ENCODE measurements at regions not wholly inside any gene's neighbourhood (a gene's known extent, or its start where the extent isn't known, plus 50 kb on each side); places are given as distances from the start of the nearest gene placed in this dataset.

DNA sequence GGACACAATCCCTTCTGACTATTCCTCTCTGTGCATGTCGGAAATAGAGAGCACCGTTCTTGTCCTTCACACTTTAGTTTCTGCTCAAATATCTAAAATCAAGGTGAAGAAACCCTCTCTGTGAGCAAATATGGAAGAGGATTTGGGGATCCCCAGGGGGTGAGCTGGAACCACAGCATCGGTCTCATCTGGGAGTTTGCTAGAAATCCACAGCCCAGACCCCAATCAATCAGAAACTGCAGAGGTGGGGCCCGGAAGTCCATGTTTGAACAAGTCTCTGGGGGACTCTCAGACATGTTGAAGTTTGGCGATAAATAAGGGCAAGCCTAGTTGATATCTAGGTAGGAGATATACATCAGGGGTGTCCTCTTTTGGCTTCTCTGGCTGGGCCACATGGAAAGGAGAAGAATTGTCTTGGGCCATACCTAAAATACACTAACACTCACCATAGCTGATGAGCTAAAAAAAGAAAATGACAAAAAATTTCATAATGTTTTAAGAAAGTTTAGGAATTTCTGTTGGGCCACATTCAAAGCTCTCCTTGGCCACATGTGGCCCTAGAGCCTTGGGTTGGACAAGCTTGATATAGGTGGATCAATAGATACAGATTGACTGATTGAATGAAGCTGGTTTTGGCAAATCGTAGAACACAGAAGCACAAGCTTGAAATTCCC lies 168.0 kb upstream of the FOXF1 start:
- ChIA-PET CTCF (interaction anchor here (0.6 to 5.7 kb wide), 3 partner anchors 16 to 176 kb away, joined by 3 to 59 read pairs (median 4); no protein-coding TSS in a partner anchor), POLR2A (no interaction called here)
- 92% methylated on average over 3 of the region's 6 CpGs for whole genome bisulfite sequencing (ENCODE audit: insufficient coverage)

DNA sequence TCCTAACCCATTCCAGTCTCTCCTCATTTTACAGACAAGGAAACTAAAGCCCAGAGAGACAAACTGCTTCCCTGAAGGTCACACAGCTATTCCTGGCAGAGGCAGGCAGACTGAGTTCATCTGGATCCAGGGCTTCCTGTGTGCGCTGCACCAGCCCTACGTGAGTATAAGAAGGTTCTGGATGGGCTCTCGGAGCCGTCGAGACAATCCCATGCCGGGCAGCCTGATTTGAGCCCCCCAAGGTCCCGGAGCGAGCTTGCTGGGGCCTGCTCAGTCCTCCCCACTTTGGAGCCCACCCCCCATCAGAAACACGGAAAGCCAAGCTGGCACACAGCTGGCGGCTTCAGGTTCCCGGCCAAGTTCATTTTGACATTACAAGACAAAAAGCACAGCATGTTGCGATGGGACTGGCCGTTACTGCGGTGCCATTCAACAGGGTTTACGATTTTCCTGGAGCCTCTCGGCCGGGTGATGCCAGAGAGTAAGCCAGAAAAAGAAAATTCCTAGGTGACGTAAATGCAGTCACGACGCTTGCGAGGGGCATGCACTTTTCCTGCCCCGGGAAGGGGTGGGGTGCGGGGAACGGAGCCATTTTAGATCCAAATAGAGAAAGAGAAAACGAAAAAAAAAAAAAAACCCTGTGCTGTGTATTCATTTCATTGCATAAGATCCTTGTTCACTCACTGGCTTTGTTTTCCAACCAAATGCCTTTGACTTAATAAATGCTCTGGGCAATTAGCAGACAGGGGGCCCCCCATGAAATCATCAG lies 167.1 kb upstream of the FOXF1 start:
- no peak overlapping the region for H3K4me3 ChIP-seq (ENCODE audit: control insufficient read depth in 1 of 7, extremely low read depth in 1 of 7, insufficient read depth in 4 of 7, low read depth in 2 of 7, low read length in 6 of 7)
- peaks cover 0 to 3% (median 0%) of the 10 kb centered on the region in 4 experiments for H3K4me1 ChIP-seq (ENCODE audit: control extremely low read depth in 1 of 4, control insufficient read depth in 4 of 4, insufficient read depth in 4 of 4, low read length in 3 of 4)
- WGBS (ENCODE audit: insufficient coverage): 37% methylated on average over 17 of the region's 25 CpGs
- CTCF ChIA-PET: interaction anchor here (1.8 to 5.7 kb wide), 2 partner anchors 15 to 175 kb away, joined by 4 to 59 read pairs; no protein-coding TSS in a partner anchor
- no peak overlapping the region for H3K27ac ChIP-seq (ENCODE audit: insufficient read depth in 1 of 2, low read depth in 1 of 2, low read length in 2 of 2, poor library complexity in 1 of 2, severe bottlenecking in 2 of 2)
- peaks cover 0 to 4% (median 0%) of the 10 kb centered on the region in 5 experiments for H3K9me3 ChIP-seq (ENCODE audit: control extremely low read depth in 1 of 5, control insufficient read depth in 4 of 5, insufficient read depth in 2 of 5, low read depth in 1 of 5, low read length in 4 of 5)
- peaks cover 4 to 80% (median 41%) of the 10 kb centered on the region in 5 experiments for H3K27me3 ChIP-seq (replicated peaks in 2 of 5; ENCODE audit: control insufficient read depth in 4 of 5, insufficient read depth in 5 of 5, low read length in 4 of 5)
- POLR2A ChIA-PET: no interaction called here
- no peaks in the 10 kb centered on the region for H3K36me3 ChIP-seq (ENCODE audit: control insufficient read depth in 4 of 4, insufficient read depth in 4 of 4, low read length in 3 of 4)
- DNase-seq: no peak

More for the DNA sequence above, 168.0 kb upstream of the FOXF1 start:
- peaks cover 4 to 78% (median 35%) of the 10 kb centered on the region in 5 experiments for H3K27me3 ChIP-seq (replicated peaks in 2 of 5; ENCODE audit: control insufficient read depth in 4 of 5, insufficient read depth in 5 of 5, low read length in 4 of 5)
- peaks cover 0 to 4% (median 0%) of the 10 kb centered on the region in 5 experiments for H3K9me3 ChIP-seq (ENCODE audit: control extremely low read depth in 1 of 5, control insufficient read depth in 4 of 5, insufficient read depth in 2 of 5, low read depth in 1 of 5, low read length in 4 of 5)
- no peak overlapping the region for H3K27ac ChIP-seq (ENCODE audit: insufficient read depth in 1 of 2, low read depth in 1 of 2, low read length in 2 of 2, poor library complexity in 1 of 2, severe bottlenecking in 2 of 2)
- no peaks in the 10 kb centered on the region for H3K36me3 ChIP-seq (ENCODE audit: control insufficient read depth in 4 of 4, insufficient read depth in 4 of 4, low read length in 3 of 4)
- DNase-seq: no peak
- H3K4me1 ChIP-seq (ENCODE audit: control extremely low read depth in 1 of 4, control insufficient read depth in 4 of 4, insufficient read depth in 4 of 4, low read length in 3 of 4): peaks cover 0 to 3% (median 0%) of the 10 kb centered on the region in 4 experiments
- H3K4me3 ChIP-seq (ENCODE audit: control insufficient read depth in 1 of 7, extremely low read depth in 1 of 7, insufficient read depth in 4 of 7, low read depth in 2 of 7, low read length in 6 of 7): no peak overlapping the region

DNA sequence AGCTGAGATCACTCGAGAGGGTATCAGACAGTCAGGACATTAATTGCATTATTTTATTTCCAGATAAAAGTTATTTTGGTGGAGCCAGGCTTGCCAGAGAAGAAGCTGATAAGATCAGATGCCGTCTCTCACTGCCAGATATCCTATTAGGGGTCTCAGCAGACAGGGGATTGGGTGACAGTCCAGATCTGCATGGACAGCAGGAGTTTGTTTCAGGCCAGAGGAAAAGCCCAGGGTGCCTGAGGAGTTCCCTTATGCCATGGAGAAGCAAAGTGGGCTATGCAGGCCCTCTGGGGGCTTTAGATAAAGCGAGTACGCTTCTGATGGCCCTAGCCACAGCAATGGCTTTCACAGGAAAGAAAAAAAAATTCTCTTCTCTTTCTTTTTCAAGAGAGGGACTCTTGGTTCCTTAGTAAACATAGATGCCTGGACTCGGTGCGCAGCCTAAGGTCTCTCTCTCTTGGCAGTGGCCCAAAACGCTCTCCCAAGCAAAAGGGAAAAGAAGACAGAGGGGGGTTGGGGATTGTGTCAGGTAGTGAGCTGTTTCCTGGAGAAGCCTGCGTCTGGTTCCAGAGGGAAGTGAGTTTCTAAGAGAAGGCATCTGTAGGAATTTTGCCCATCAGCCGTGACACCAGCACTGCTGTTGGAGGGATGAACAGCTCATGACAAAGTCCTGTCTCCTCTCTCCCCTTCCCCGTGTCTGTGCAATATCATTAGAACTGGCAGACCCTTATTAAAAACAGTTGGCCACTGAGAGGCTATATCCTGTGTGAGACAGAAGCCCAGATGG lies 166.3 kb upstream of the FOXF1 start:
- H3K27me3 ChIP-seq (replicated peaks in 2 of 5; ENCODE audit: control insufficient read depth in 4 of 5, insufficient read depth in 5 of 5, low read length in 4 of 5): peaks cover 4 to 84% (median 42%) of the 10 kb centered on the region in 5 experiments
- no peak for DNase-seq
- ChIA-PET POLR2A (no interaction called here), CTCF (interaction anchor here (5.7 kb wide), 1 partner anchor 174 kb away, joined by 59 read pairs; no protein-coding TSS in a partner anchor)
- H3K4me1 ChIP-seq (ENCODE audit: control extremely low read depth in 1 of 4, control insufficient read depth in 4 of 4, insufficient read depth in 4 of 4, low read length in 3 of 4): peaks cover 0 to 3% (median 0%) of the 10 kb centered on the region in 4 experiments
- no peak overlapping the region for H3K4me3 ChIP-seq (ENCODE audit: control insufficient read depth in 1 of 7, extremely low read depth in 1 of 7, insufficient read depth in 4 of 7, low read depth in 2 of 7, low read length in 6 of 7)
- peaks cover 0 to 4% (median 0%) of the 10 kb centered on the region in 5 experiments for H3K9me3 ChIP-seq (ENCODE audit: control extremely low read depth in 1 of 5, control insufficient read depth in 4 of 5, insufficient read depth in 2 of 5, low read depth in 1 of 5, low read length in 4 of 5)
- no peak overlapping the region for H3K27ac ChIP-seq (ENCODE audit: insufficient read depth in 1 of 2, low read depth in 1 of 2, low read length in 2 of 2, poor library complexity in 1 of 2, severe bottlenecking in 2 of 2)
- 6% methylated on average over 6 of the region's 10 CpGs for WGBS (ENCODE audit: insufficient coverage)
- H3K36me3 ChIP-seq (ENCODE audit: control insufficient read depth in 4 of 4, insufficient read depth in 4 of 4, low read length in 3 of 4): no peaks in the 10 kb centered on the region

DNA sequence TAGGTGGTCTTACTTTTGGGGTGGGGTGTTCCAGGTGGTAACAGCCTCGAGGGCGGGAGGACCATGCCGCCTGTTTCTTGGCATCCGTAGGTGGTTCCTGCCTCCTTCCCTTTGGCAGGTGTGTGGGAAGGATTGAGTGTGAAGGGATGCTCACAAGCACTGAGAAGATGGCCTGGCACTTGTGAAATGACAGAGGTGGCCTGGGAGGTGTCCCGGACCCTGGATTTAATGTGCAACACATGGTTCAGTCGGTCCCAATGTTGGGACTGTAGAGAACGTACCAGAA lies 165.8 kb upstream of the FOXF1 start:
- ChIA-PET CTCF (interaction anchor here (5.7 kb wide), 1 partner anchor 174 kb away, joined by 59 read pairs; no protein-coding TSS in a partner anchor), POLR2A (no interaction called here)
- no peaks in the 10 kb centered on the region for H3K36me3 ChIP-seq (ENCODE audit: control insufficient read depth in 4 of 4, insufficient read depth in 4 of 4, low read length in 3 of 4)
- H3K4me3 ChIP-seq (ENCODE audit: control insufficient read depth in 1 of 7, extremely low read depth in 1 of 7, insufficient read depth in 4 of 7, low read depth in 2 of 7, low read length in 6 of 7): no peak overlapping the region
- H3K27ac ChIP-seq (ENCODE audit: insufficient read depth in 1 of 2, low read depth in 1 of 2, low read length in 2 of 2, poor library complexity in 1 of 2, severe bottlenecking in 2 of 2): no peak overlapping the region
- no CpG with 5 or more reads among the region's 7 CpGs for WGBS (ENCODE audit: insufficient coverage)
- peaks cover 0 to 3% (median 0%) of the 10 kb centered on the region in 4 experiments for H3K4me1 ChIP-seq (ENCODE audit: control extremely low read depth in 1 of 4, control insufficient read depth in 4 of 4, insufficient read depth in 4 of 4, low read length in 3 of 4)
- H3K27me3 ChIP-seq (replicated peaks in 2 of 5; ENCODE audit: control insufficient read depth in 4 of 5, insufficient read depth in 5 of 5, low read length in 4 of 5): peaks cover 4 to 88% (median 45%) of the 10 kb centered on the region in 5 experiments
- peaks cover 0 to 4% (median 0%) of the 10 kb centered on the region in 5 experiments for H3K9me3 ChIP-seq (ENCODE audit: control extremely low read depth in 1 of 5, control insufficient read depth in 4 of 5, insufficient read depth in 2 of 5, low read depth in 1 of 5, low read length in 4 of 5)
- DNase-seq: no peak

- Histone ChIP-seq H3K36me3 (ENCODE audit: control insufficient read depth in 4 of 4, insufficient read depth in 4 of 4, low read length in 3 of 4) (no peaks in the 10 kb centered on the region), H3K4me1 (ENCODE audit: control extremely low read depth in 1 of 4, control insufficient read depth in 4 of 4, insufficient read depth in 4 of 4, low read length in 3 of 4) (peaks cover 0 to 3% (median 0%) of the 10 kb centered on the region in 4 experiments), H3K4me3 (ENCODE audit: control insufficient read depth in 1 of 7, extremely low read depth in 1 of 7, insufficient read depth in 4 of 7, low read depth in 2 of 7, low read length in 6 of 7) (no peak overlapping the region), H3K27ac (ENCODE audit: insufficient read depth in 1 of 2, low read depth in 1 of 2, low read length in 2 of 2, poor library complexity in 1 of 2, severe bottlenecking in 2 of 2) (no peak overlapping the region), H3K9me3 (ENCODE audit: control extremely low read depth in 1 of 5, control insufficient read depth in 4 of 5, insufficient read depth in 2 of 5, low read depth in 1 of 5, low read length in 4 of 5) (peaks cover 0 to 4% (median 0%) of the 10 kb centered on the region in 5 experiments), H3K27me3 (replicated peaks in 2 of 5; ENCODE audit: control insufficient read depth in 4 of 5, insufficient read depth in 5 of 5, low read length in 4 of 5) (peaks cover 4 to 92% (median 45%) of the 10 kb centered on the region in 5 experiments)
- CTCF ChIA-PET: interaction anchor here (5.7 kb wide), 1 partner anchor 173 kb away, joined by 59 read pairs; no protein-coding TSS in a partner anchor
- 71% methylated on average over 1 of the region's 5 CpGs for WGBS (ENCODE audit: insufficient coverage)
- POLR2A ChIA-PET: no interaction called here
- no peak for DNase-seq
Measured at GRCh38 chr16:86344881-86345280, 165.4 kb upstream of the FOXF1 start.

GRCh38 chr16:86345516-86345915 lies 164.8 kb upstream of the FOXF1 start:
- no peak for DNase-seq
- H3K36me3 ChIP-seq (ENCODE audit: control insufficient read depth in 4 of 4, insufficient read depth in 4 of 4, low read length in 3 of 4): no peaks in the 10 kb centered on the region
- CTCF ChIA-PET: no interaction called here
- no peak overlapping the region for H3K27ac ChIP-seq (ENCODE audit: insufficient read depth in 1 of 2, low read depth in 1 of 2, low read length in 2 of 2, poor library complexity in 1 of 2, severe bottlenecking in 2 of 2)
- 29% methylated on average over 5 of the region's 12 CpGs for WGBS (ENCODE audit: insufficient coverage)
- POLR2A ChIA-PET: no interaction called here
- peaks cover 0 to 4% (median 0%) of the 10 kb centered on the region in 5 experiments for H3K9me3 ChIP-seq (ENCODE audit: control extremely low read depth in 1 of 5, control insufficient read depth in 4 of 5, insufficient read depth in 2 of 5, low read depth in 1 of 5, low read length in 4 of 5)
- peaks cover 0 to 3% (median 0%) of the 10 kb centered on the region in 4 experiments for H3K4me1 ChIP-seq (ENCODE audit: control extremely low read depth in 1 of 4, control insufficient read depth in 4 of 4, insufficient read depth in 4 of 4, low read length in 3 of 4)
- peaks cover 7 to 95% (median 49%) of the 10 kb centered on the region in 5 experiments for H3K27me3 ChIP-seq (replicated peaks in 2 of 5; ENCODE audit: control insufficient read depth in 4 of 5, insufficient read depth in 5 of 5, low read length in 4 of 5)
- no peak overlapping the region for H3K4me3 ChIP-seq (ENCODE audit: control insufficient read depth in 1 of 7, extremely low read depth in 1 of 7, insufficient read depth in 4 of 7, low read depth in 2 of 7, low read length in 6 of 7)
